ENCODE measurements at regions not wholly inside any gene's neighbourhood (a gene's known extent, or its start where the extent isn't known, plus 50 kb on each side); places are given as distances from the start of the nearest gene placed in this dataset.

- intact Hi-C loops (cut with DNase I) = no loop called here
- H3K36me3 ChIP-seq (ENCODE audit: control insufficient read depth in 2 of 3, insufficient read depth in 3 of 3, low read length in 3 of 3) = no peaks in the 10 kb centered on the region
- peaks cover 0 to 17% (median 13%) of the 10 kb centered on the region in 3 donors for H3K4me1 ChIP-seq (ENCODE audit: control insufficient read depth in 2 of 3, insufficient read depth in 2 of 3, low read depth in 1 of 3, low read length in 3 of 3)
- no peak overlapping the region for H3K27ac ChIP-seq (ENCODE audit: low read depth in 2 of 2, low read length in 2 of 2)
- no peak overlapping the region for H3K4me3 ChIP-seq (ENCODE audit: low read length in 3 of 3)
- no peak for TF ChIP-seq CTCF (IDR thresholded peaks at IDR 0.05; ENCODE audit: borderline replicate concordance, extremely low read depth, insufficient read depth)
- DNase-seq = peak in 1 of 5 donors; percentile 10
- no peaks in the 10 kb centered on the region for H3K27me3 ChIP-seq (ENCODE audit: control insufficient read depth, insufficient read depth, low read length)
- no peak for FAIRE-seq
- no peak overlapping the region for H3K9ac ChIP-seq (ENCODE audit: low read length in 3 of 3)
- no peaks in the 10 kb centered on the region for H3K9me3 ChIP-seq (ENCODE audit: control insufficient read depth in 2 of 3, insufficient read depth in 1 of 3, low read length in 3 of 3)
These were observed 97.6 kb upstream of the SERP2 start for GRCh38 chr13:44276061-44276460.

GRCh38 chr13:44277459-44277858, 96.2 kb upstream of the SERP2 start:
- Histone ChIP-seq H3K4me3 (ENCODE audit: low read length in 3 of 3) (no peak overlapping the region), H3K9me3 (ENCODE audit: control insufficient read depth in 2 of 3, insufficient read depth in 1 of 3, low read length in 3 of 3) (no peaks in the 10 kb centered on the region), H3K4me1 (ENCODE audit: control insufficient read depth in 2 of 3, insufficient read depth in 2 of 3, low read depth in 1 of 3, low read length in 3 of 3) (peaks cover 0 to 20% (median 16%) of the 10 kb centered on the region in 3 donors), H3K27ac (ENCODE audit: low read depth in 2 of 2, low read length in 2 of 2) (no peak overlapping the region), H3K9ac (ENCODE audit: low read length in 3 of 3) (no peak overlapping the region), H3K27me3 (ENCODE audit: control insufficient read depth, insufficient read depth, low read length) (no peaks in the 10 kb centered on the region), H3K36me3 (ENCODE audit: control insufficient read depth in 2 of 3, insufficient read depth in 3 of 3, low read length in 3 of 3) (no peaks in the 10 kb centered on the region)
- FAIRE-seq (no peak), DNase-seq (no peak)
- intact Hi-C loops (cut with DNase I) = no loop called here
- no peak for TF ChIP-seq CTCF (IDR thresholded peaks at IDR 0.05; ENCODE audit: borderline replicate concordance, extremely low read depth, insufficient read depth)

GRCh38 chr13:44278166-44278565, 95.5 kb upstream of the SERP2 start:
- DNase-seq = peak in 2 of 5 donors; percentile 24 to 74
- TF ChIP-seq CTCF (IDR thresholded peaks at IDR 0.05; ENCODE audit: borderline replicate concordance, extremely low read depth, insufficient read depth) = no peak
- intact Hi-C loops (cut with DNase I) = no loop called here
- H3K27me3 ChIP-seq (ENCODE audit: control insufficient read depth, insufficient read depth, low read length) = no peaks in the 10 kb centered on the region
- H3K9ac ChIP-seq (ENCODE audit: low read length in 3 of 3) = no peak overlapping the region
- no peaks in the 10 kb centered on the region for H3K36me3 ChIP-seq (ENCODE audit: control insufficient read depth in 2 of 3, insufficient read depth in 3 of 3, low read length in 3 of 3)
- FAIRE-seq = no peak
- H3K4me1 ChIP-seq (ENCODE audit: control insufficient read depth in 2 of 3, insufficient read depth in 2 of 3, low read depth in 1 of 3, low read length in 3 of 3) = peaks cover 0 to 20% (median 16%) of the 10 kb centered on the region in 3 donors
- no peaks in the 10 kb centered on the region for H3K9me3 ChIP-seq (ENCODE audit: control insufficient read depth in 2 of 3, insufficient read depth in 1 of 3, low read length in 3 of 3)
- no peak overlapping the region for H3K4me3 ChIP-seq (ENCODE audit: low read length in 3 of 3)
- H3K27ac ChIP-seq (ENCODE audit: low read depth in 2 of 2, low read length in 2 of 2) = no peak overlapping the region

DNA sequence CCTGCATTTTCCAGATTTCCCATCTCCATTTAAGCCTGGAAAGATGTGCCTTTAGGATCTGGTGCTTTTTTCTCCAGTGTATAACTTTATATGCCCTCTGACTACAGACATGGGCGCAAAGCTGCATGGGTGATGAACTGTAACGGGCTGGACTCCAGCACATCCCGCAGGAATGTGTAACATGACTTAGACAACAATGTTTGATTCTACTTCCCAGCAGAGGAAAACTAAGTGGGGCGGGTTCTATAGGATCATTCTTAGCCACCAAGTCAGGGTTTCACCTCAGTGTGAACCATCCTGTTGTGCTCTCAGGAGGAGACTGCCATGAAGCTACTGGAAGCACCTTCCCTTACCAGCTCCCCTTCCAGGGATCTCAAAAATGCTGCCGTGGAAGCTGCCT, 93.2 kb upstream of the SERP2 start:
- FAIRE-seq (no peak), DNase-seq (peak in 4 of 5 donors; percentile 26 to 60 (median 32))
- H3K27me3 ChIP-seq (ENCODE audit: control insufficient read depth, insufficient read depth, low read length) = no peaks in the 10 kb centered on the region
- no peak overlapping the region for H3K4me3 ChIP-seq (ENCODE audit: low read length in 3 of 3)
- H3K27ac ChIP-seq (ENCODE audit: low read depth in 2 of 2, low read length in 2 of 2) = no peak overlapping the region
- peaks cover 0 to 9% (median 7%) of the 10 kb centered on the region in 3 donors for H3K4me1 ChIP-seq (ENCODE audit: control insufficient read depth in 2 of 3, insufficient read depth in 2 of 3, low read depth in 1 of 3, low read length in 3 of 3)
- intact Hi-C loops (cut with DNase I) = no loop called here
- H3K9ac ChIP-seq (ENCODE audit: low read length in 3 of 3) = no peak overlapping the region
- H3K9me3 ChIP-seq (ENCODE audit: control insufficient read depth in 2 of 3, insufficient read depth in 1 of 3, low read length in 3 of 3) = no peaks in the 10 kb centered on the region
- no peaks in the 10 kb centered on the region for H3K36me3 ChIP-seq (ENCODE audit: control insufficient read depth in 2 of 3, insufficient read depth in 3 of 3, low read length in 3 of 3)
- TF ChIP-seq CTCF (IDR thresholded peaks at IDR 0.05; ENCODE audit: borderline replicate concordance, extremely low read depth, insufficient read depth) = no peak

Measured in kidney (tissue), 13 donors.